ENCODE measurements at regions not wholly inside any gene's neighbourhood (a gene's known extent, or its start where the extent isn't known, plus 50 kb on each side); places are given as distances from the start of the nearest gene placed in this dataset.

DNA sequence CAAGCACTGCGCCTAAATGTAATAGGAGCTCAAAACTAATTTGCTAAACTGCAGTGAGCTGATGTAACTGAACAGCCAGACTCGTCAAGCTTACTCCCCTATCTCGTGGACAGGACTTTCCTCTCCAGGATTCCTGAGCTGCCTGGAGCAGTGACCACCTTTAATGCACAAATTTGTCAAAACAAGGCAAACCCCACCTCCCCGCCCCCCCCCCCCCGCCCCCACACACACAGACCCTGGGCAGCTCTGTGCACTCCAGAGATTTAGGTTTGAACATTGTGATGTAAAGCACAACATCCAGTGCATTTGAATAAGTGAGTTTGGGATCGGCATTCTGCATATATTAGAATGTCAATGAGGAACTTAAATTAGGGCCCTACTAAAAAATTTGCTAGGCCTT, 77.7 kb upstream of the DHX15 start:
- Mint-ChIP-seq H3K27me3 (ENCODE audit: low read depth) (peaks cover 5% of the 10 kb centered on the region), H3K9me3 (no peaks in the 10 kb centered on the region), H3K36me3 (ENCODE audit: low read depth) (no peaks in the 10 kb centered on the region), H3K4me3 (no peak overlapping the region), H3K4me1 (peaks cover 37% of the 10 kb centered on the region), H3K27ac (peak overlapping the region in 1 of 3 experiments; percentile 27)
- TF ChIP-seq, protein P1, sequence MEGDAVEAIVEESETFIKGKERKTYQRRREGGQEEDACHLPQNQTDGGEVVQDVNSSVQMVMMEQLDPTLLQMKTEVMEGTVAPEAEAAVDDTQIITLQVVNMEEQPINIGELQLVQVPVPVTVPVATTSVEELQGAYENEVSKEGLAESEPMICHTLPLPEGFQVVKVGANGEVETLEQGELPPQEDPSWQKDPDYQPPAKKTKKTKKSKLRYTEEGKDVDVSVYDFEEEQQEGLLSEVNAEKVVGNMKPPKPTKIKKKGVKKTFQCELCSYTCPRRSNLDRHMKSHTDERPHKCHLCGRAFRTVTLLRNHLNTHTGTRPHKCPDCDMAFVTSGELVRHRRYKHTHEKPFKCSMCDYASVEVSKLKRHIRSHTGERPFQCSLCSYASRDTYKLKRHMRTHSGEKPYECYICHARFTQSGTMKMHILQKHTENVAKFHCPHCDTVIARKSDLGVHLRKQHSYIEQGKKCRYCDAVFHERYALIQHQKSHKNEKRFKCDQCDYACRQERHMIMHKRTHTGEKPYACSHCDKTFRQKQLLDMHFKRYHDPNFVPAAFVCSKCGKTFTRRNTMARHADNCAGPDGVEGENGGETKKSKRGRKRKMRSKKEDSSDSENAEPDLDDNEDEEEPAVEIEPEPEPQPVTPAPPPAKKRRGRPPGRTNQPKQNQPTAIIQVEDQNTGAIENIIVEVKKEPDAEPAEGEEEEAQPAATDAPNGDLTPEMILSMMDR (IDR thresholded peaks at IDR 0.05; ENCODE audit: unreplicated experiment in 3 of 3) = no peak

GRCh38 chr4:24662542-24662941, 78.2 kb upstream of the DHX15 start:
- TF ChIP-seq, protein P1 (IDR thresholded peaks at IDR 0.05; ENCODE audit: unreplicated experiment in 3 of 3) = no peak
- Mint-ChIP-seq H3K4me3 (no peak overlapping the region), H3K36me3 (ENCODE audit: low read depth) (no peaks in the 10 kb centered on the region), H3K4me1 (peaks cover 37% of the 10 kb centered on the region), H3K27me3 (ENCODE audit: low read depth) (peaks cover 5% of the 10 kb centered on the region), H3K9me3 (no peaks in the 10 kb centered on the region), H3K27ac (peak overlapping the region in 1 of 3 experiments; percentile 27)

DNA sequence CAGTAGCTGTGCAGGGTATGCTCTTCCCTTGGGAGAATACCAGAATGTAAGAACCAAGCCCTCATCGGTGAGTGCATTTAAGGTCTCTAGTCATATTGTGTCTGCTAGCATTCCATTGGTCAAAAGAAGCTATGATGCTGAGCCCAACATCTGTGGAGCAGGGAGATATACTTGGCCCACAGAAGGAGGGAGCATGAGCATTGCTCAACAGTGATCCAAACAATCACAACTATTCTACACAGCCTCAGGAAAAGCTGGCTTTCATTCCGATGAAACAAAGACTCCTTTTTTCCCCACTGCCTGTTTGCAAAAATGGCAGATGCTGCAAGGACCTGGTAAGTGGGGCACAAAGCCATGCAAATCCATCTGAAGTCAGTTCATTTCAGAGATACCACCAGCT, 80.6 kb upstream of the DHX15 start:
- Mint-ChIP-seq H3K27me3 (ENCODE audit: low read depth) (peaks cover 5% of the 10 kb centered on the region), H3K4me3 (no peak overlapping the region), H3K9me3 (no peaks in the 10 kb centered on the region), H3K36me3 (ENCODE audit: low read depth) (no peaks in the 10 kb centered on the region), H3K4me1 (peaks cover 27% of the 10 kb centered on the region), H3K27ac (no peak overlapping the region)
- TF ChIP-seq, protein P1 (IDR thresholded peaks at IDR 0.05; ENCODE audit: unreplicated experiment in 3 of 3) = no peak

DNA sequence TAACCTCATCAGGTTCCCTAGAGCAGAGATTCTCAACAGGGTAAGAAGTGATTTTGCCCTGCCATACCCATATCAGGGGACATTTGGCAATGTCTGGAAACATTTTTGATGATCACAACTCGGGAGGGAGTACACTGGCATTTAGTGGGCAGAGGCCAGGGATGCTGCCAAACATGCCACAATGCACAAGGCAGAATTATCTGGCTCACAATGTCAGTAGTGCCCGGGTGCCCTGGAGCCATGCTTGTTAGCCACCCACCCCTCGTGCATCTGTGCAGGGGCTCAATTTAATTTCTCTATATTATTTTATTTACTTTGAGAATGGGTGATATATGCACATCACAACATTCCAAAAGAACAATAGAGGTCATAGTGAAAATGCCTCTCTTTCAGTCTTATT, 82.0 kb upstream of the DHX15 start:
- TF ChIP-seq, protein P1 (IDR thresholded peaks at IDR 0.05; ENCODE audit: unreplicated experiment in 3 of 3) = no peak
- H3K27ac Mint-ChIP-seq = no peak overlapping the region
- no peak overlapping the region for H3K4me3 Mint-ChIP-seq
- H3K36me3 Mint-ChIP-seq (ENCODE audit: low read depth) = no peaks in the 10 kb centered on the region
- peaks cover 5% of the 10 kb centered on the region for H3K27me3 Mint-ChIP-seq (ENCODE audit: low read depth)
- H3K9me3 Mint-ChIP-seq = no peaks in the 10 kb centered on the region
- H3K4me1 Mint-ChIP-seq = peaks cover 27% of the 10 kb centered on the region

DNA sequence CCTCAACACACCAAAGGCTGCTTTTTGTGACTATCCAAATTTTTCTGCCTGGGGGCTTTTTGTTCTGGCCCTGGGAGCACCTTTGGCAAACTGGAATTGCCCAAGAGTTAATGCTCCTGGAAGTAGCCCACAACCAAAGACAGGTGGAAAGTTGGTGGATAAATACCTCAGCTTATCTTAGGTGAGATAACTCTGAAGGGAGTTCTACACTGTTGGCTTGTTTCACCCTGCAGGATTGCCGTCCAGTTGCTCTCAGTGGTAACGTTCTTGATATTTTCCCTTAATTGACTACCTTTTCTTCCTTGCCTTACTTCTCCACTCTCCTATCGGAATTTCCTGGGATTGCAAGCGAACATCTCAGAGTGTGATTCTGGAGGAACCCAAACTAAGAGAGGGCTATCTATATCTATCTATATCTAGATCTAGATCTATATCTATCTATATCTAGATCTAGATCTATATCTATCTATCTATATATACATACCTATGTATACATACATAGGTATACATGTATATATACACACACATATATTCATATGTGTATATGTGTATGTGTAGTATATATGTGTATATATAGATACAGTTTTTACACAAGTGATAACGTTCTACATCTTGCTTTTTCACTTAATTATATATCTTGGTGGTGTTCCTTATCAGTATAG, 82.6 kb upstream of the DHX15 start:
- no peak overlapping the region for H3K27ac Mint-ChIP-seq
- H3K4me3 Mint-ChIP-seq = no peak overlapping the region
- TF ChIP-seq, protein P1 (IDR thresholded peaks at IDR 0.05; ENCODE audit: unreplicated experiment in 3 of 3) = no peak
- H3K9me3 Mint-ChIP-seq = no peaks in the 10 kb centered on the region
- peaks cover 24% of the 10 kb centered on the region for H3K4me1 Mint-ChIP-seq
- H3K36me3 Mint-ChIP-seq (ENCODE audit: low read depth) = no peaks in the 10 kb centered on the region
- peaks cover 9% of the 10 kb centered on the region for H3K27me3 Mint-ChIP-seq (ENCODE audit: low read depth)

- Mint-ChIP-seq H3K36me3 (ENCODE audit: low read depth) (no peaks in the 10 kb centered on the region), H3K9me3 (no peaks in the 10 kb centered on the region), H3K27me3 (ENCODE audit: low read depth) (peaks cover 7% of the 10 kb centered on the region), H3K4me1 (peaks cover 12% of the 10 kb centered on the region), H3K4me3 (no peak overlapping the region), H3K27ac (peak overlapping the region in 2 of 3 experiments; percentile 12 to 29)
- TF ChIP-seq, protein P1 (IDR thresholded peaks at IDR 0.05; ENCODE audit: unreplicated experiment in 3 of 3) = no peak
Measured at GRCh38 chr4:24668956-24669355, 84.6 kb upstream of the DHX15 start.

Data from nephron (organoid).